SK-N-SH (cell line): ENCODE measurements at regions not wholly inside any gene's neighbourhood (a gene's known extent, or its start where the extent isn't known, plus 50 kb on each side); places are given as distances from the start of the nearest gene placed in this dataset.

Source experiments
- CTCF ChIA-PET: fragments of 300-600, 350-600 bp; formaldehyde crosslinking; extraction: SDS; loops from one replicate; lab custom pipeline; 2021; lab: Yijun Ruan, JAX
- POLR2A ChIA-PET: fragments of 350-600 bp; sonication (Branson Sonifier 250); formaldehyde crosslinking; extraction: SDS; loops from one replicate; lab custom pipeline; 2020; ENCODE audit warnings: antibody characterized with exemption, inconsistent platforms; lab: Yijun Ruan, JAX
- DNase-seq: peaks from one replicate; pipeline ENCODE4 v3.0.0; 2012
- H2AFZ ChIP-seq: fragments of 200-600 bp; sonication (generic); 2 replicates; pipeline ENCODE4 v1.8.1; 2016; ENCODE audit warnings: antibody characterized with exemption, mild to moderate bottlenecking, low read depth
- H3F3A ChIP-seq: fragments of 200-600 bp; sonication (generic); replicated peaks from 2 replicates; pipeline ENCODE3; 2016; ENCODE audit warnings: antibody characterized with exemption, mild to moderate bottlenecking; ENCODE audit not compliant: insufficient read depth
- H3K27ac ChIP-seq, 2 experiments: fragments of 200-500 bp in 1 of 2; fragments of 200-600 bp in 1 of 2; sonication (Bioruptor generic) in 1 of 2; sonication (generic), shearing (Covaris generic) in 1 of 2; 2 replicates each; pipeline versions ENCODE4 v1.5.1 to v1.6.1; 2014 to 2016; ENCODE audit warnings: low read depth in 2 of 2, inconsistent platforms in 1 of 2, low read length in 1 of 2, mild to moderate bottlenecking in 1 of 2, mixed read lengths in 1 of 2
- H3K27me3 ChIP-seq: fragments of 200-600 bp; sonication (generic), shearing (Covaris generic); 2 replicates; pipeline ENCODE4 v1.6.1; 2016; ENCODE audit warnings: mixed run types; ENCODE audit not compliant: insufficient read depth
- H3K36me3 ChIP-seq, 2 experiments: fragments of 200-500 bp in 1 of 2; fragments of 200-600 bp in 1 of 2; sonication (Bioruptor generic) in 1 of 2; sonication (generic) in 1 of 2; replicated peaks in 1 of 2; 2 replicates each; pipeline versions ENCODE3 to v1.5.1; 2014 to 2016; ENCODE audit warnings: low read length in 1 of 2, mild to moderate bottlenecking in 1 of 2; ENCODE audit not compliant: insufficient read depth in 2 of 2, control insufficient read depth in 1 of 2
- H3K4me1 ChIP-seq, 2 experiments: fragments of 200-500 bp in 1 of 2; fragments of 200-600 bp in 1 of 2; sonication (Bioruptor generic) in 1 of 2; sonication (generic), shearing (Covaris generic) in 1 of 2; 2 replicates each; pipeline versions ENCODE4 v1.5.1 to v1.6.1; 2014 to 2016; ENCODE audit warnings: low read depth in 1 of 2, low read length in 1 of 2, mixed run types in 1 of 2; ENCODE audit not compliant: insufficient read depth in 2 of 2, control insufficient read depth in 1 of 2
- H3K4me2 ChIP-seq: fragments of 200-600 bp; sonication (generic), shearing (Covaris generic); 2 replicates; pipeline ENCODE4 v1.6.1; 2017; ENCODE audit warnings: mixed run types
- H3K4me3 ChIP-seq, 2 experiments: fragments of 200-500 bp in 1 of 2; fragments of 200-600 bp in 1 of 2; sonication (Bioruptor generic) in 1 of 2; sonication (generic), shearing (Covaris generic) in 1 of 2; 2 replicates each; pipeline versions ENCODE4 v1.5.1 to v1.8.1; 2014 to 2016; ENCODE audit warnings: low read depth in 2 of 2, inconsistent platforms in 1 of 2, low read length in 1 of 2, mild to moderate bottlenecking in 1 of 2, mixed read lengths in 1 of 2, moderate library complexity in 1 of 2
- H3K79me2 ChIP-seq: fragments of 200-600 bp; sonication (generic); 2 replicates; pipeline ENCODE4 v1.8.1; 2017; ENCODE audit warnings: mild to moderate bottlenecking; ENCODE audit not compliant: insufficient read depth
- H3K9ac ChIP-seq: fragments of 200-600 bp; sonication (generic); 2 replicates; pipeline ENCODE4 v1.6.1; 2017; ENCODE audit warnings: mixed run types
- H3K9me2 ChIP-seq: fragments of 200-600 bp; sonication (generic); 2 replicates; pipeline ENCODE4 v1.6.1; 2017; ENCODE audit warnings: mixed run types
- H3K9me3 ChIP-seq: fragments of 200-600 bp; sonication (generic); 2 replicates; pipeline ENCODE4 v1.6.1; 2017; ENCODE audit warnings: mixed run types, mild to moderate bottlenecking, moderate library complexity
- H4K20me1 ChIP-seq: fragments of 200-600 bp; sonication (generic); 2 replicates; pipeline ENCODE4 v1.6.1; 2017; ENCODE audit warnings: mild to moderate bottlenecking, mixed run types; ENCODE audit not compliant: insufficient read depth
- EZH2phosphoT487 ChIP-seq: fragments of 200-600 bp; sonication (generic); IDR thresholded peaks from 2 replicates; pipeline ENCODE4 v1.6.1; 2017; ENCODE audit warnings: low read depth, mixed run types, mild to moderate bottlenecking, antibody characterized with exemption, moderate library complexity, borderline replicate concordance
- FOXJ3 ChIP-seq: sonication (generic); formaldehyde crosslinking; IDR thresholded peaks from 2 replicates; pipeline ENCODE4 v1.5.1; 2020; ENCODE audit warnings: mild to moderate bottlenecking, missing genetic modification reagents
- FOXM1 ChIP-seq: IDR thresholded peaks from 2 replicates; pipeline ENCODE4 v1.4.0; 2012; ENCODE audit warnings: low read depth, mild to moderate bottlenecking
- JUND ChIP-seq: IDR thresholded peaks from 2 replicates; pipeline ENCODE4 v1.4.0; 2012
- MEF2A ChIP-seq: IDR thresholded peaks from 2 replicates; pipeline ENCODE4 v1.4.0; 2012; ENCODE audit warnings: low read depth, borderline replicate concordance
- MXI1 ChIP-seq: IDR thresholded peaks from 2 replicates; pipeline ENCODE4 v1.6.1; 2012; ENCODE audit warnings: mild to moderate bottlenecking, low read depth, low read length, improper control_type of control experiment
- NFIC ChIP-seq: IDR thresholded peaks from 2 replicates; pipeline ENCODE4 v1.4.0; 2012; ENCODE audit warnings: borderline replicate concordance
- POLR2AphosphoS5 ChIP-seq: IDR thresholded peaks from 2 replicates; pipeline ENCODE4 v1.6.1; 2012; ENCODE audit warnings: low read depth, low read length
- RXRA ChIP-seq: IDR thresholded peaks from 2 replicates; pipeline ENCODE4 v1.4.0; 2012; ENCODE audit warnings: low read depth, mild to moderate bottlenecking, borderline replicate concordance
- SIN3A ChIP-seq: IDR thresholded peaks from 2 replicates; pipeline ENCODE4 v1.6.1; 2012; ENCODE audit warnings: low read depth, mild to moderate bottlenecking, low read length, moderate library complexity, borderline replicate concordance
- SMC3 ChIP-seq: IDR thresholded peaks from 2 replicates; pipeline ENCODE4 v1.6.1; 2012; ENCODE audit warnings: low read depth, low read length, improper control_type of control experiment
- TAF1 ChIP-seq: IDR thresholded peaks from 2 replicates; pipeline ENCODE4 v1.6.1; 2012; ENCODE audit warnings: low read depth, mild to moderate bottlenecking, low read length, moderate library complexity, borderline replicate concordance
- TCF12 ChIP-seq: IDR thresholded peaks from 2 replicates; pipeline ENCODE4 v1.4.0; 2012
- WGBS: methylation state at CpG from one replicate; pipeline ENCODE4 v1.1.6; 2017; ENCODE audit warnings: low lambda C conversion rate; 5-methylcytosine and 5-hydroxymethylcytosine counted together
- TF ChIP-seq, protein P1 (sequence below): IDR thresholded peaks from 2 replicates; pipeline ENCODE4 v1.4.0; 2012; ENCODE audit warnings: low read depth, borderline replicate concordance
- TF ChIP-seq, protein P2 (sequence below): IDR thresholded peaks from 2 replicates; pipeline ENCODE4 v1.4.0; 2012; ENCODE audit warnings: low read depth
- TF ChIP-seq, protein P3 (sequence below): fragments of 150-350 bp; IDR thresholded peaks from 2 replicates; pipeline ENCODE4 v1.6.1; 2016; ENCODE audit warnings: mild to moderate bottlenecking, low read depth, low read length
- TF ChIP-seq, protein P4 (sequence below): fragments of 200-600 bp; sonication (generic); IDR thresholded peaks from 2 replicates; pipeline ENCODE4 v1.6.1; 2017; ENCODE audit warnings: antibody characterized with exemption, mild to moderate bottlenecking, moderate library complexity

DNA sequence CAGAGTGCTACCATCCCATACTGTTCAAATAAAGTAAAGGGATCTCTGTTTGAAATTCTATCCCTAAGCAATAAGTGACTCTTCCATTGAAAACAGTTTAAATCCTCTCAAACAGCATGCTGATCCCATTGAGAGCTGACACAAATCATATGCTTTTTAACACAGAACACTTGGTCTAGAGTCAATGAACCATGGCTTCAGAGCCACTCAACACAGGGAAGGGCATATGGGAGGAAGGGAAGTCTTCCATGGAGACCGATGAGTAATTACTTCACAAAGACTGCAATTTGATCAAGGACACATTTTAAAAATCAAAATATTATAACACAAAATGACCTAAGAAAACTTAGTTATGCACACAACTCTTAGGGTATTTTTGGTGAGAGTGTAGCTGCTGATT is 1073.0 kb upstream of the MAP3K7 start:
- ChIA-PET POLR2A (no interaction called here), CTCF (interaction anchor here (0.6 kb wide), 1 partner anchor 15 kb away, joined by 3 read pairs; no protein-coding TSS in a partner anchor)
- Histone ChIP-seq H3K4me1 (no peaks in the 10 kb centered on the region), H3K9me3 (no peaks in the 10 kb centered on the region), H2AFZ (no peak overlapping the region), H3K4me2 (no peak overlapping the region)
- no peak for TF ChIP-seq JUND
- no peak for TF ChIP-seq MXI1
- TF ChIP-seq TCF12, result no peak
- no peak for TF ChIP-seq FOXJ3
- TF ChIP-seq, protein P1, sequence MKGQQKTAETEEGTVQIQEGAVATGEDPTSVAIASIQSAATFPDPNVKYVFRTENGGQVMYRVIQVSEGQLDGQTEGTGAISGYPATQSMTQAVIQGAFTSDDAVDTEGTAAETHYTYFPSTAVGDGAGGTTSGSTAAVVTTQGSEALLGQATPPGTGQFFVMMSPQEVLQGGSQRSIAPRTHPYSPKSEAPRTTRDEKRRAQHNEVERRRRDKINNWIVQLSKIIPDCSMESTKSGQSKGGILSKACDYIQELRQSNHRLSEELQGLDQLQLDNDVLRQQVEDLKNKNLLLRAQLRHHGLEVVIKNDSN, result no peak
- TF ChIP-seq, protein P2, sequence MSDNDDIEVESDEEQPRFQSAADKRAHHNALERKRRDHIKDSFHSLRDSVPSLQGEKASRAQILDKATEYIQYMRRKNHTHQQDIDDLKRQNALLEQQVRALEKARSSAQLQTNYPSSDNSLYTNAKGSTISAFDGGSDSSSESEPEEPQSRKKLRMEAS, result no peak
- TF ChIP-seq RXRA, result no peak
- no peak for TF ChIP-seq EZH2phosphoT487
- TF ChIP-seq FOXM1, result no peak
- TF ChIP-seq, protein P3, sequence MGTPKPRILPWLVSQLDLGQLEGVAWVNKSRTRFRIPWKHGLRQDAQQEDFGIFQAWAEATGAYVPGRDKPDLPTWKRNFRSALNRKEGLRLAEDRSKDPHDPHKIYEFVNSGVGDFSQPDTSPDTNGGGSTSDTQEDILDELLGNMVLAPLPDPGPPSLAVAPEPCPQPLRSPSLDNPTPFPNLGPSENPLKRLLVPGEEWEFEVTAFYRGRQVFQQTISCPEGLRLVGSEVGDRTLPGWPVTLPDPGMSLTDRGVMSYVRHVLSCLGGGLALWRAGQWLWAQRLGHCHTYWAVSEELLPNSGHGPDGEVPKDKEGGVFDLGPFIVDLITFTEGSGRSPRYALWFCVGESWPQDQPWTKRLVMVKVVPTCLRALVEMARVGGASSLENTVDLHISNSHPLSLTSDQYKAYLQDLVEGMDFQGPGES, result no peak
- TF ChIP-seq TAF1, result no peak
- TF ChIP-seq SMC3, result no peak
- TF ChIP-seq, protein P4, sequence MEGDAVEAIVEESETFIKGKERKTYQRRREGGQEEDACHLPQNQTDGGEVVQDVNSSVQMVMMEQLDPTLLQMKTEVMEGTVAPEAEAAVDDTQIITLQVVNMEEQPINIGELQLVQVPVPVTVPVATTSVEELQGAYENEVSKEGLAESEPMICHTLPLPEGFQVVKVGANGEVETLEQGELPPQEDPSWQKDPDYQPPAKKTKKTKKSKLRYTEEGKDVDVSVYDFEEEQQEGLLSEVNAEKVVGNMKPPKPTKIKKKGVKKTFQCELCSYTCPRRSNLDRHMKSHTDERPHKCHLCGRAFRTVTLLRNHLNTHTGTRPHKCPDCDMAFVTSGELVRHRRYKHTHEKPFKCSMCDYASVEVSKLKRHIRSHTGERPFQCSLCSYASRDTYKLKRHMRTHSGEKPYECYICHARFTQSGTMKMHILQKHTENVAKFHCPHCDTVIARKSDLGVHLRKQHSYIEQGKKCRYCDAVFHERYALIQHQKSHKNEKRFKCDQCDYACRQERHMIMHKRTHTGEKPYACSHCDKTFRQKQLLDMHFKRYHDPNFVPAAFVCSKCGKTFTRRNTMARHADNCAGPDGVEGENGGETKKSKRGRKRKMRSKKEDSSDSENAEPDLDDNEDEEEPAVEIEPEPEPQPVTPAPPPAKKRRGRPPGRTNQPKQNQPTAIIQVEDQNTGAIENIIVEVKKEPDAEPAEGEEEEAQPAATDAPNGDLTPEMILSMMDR, result no peak
- TF ChIP-seq MEF2A, result no peak
- no peak for TF ChIP-seq POLR2AphosphoS5
- no peak for TF ChIP-seq SIN3A
- TF ChIP-seq NFIC, result no peak
- TF ChIP-seq, all 33 proteins: peak for 0
- Histone ChIP-seq H3K4me3 (no peak overlapping the region), H3K9me2 (no peaks in the 10 kb centered on the region), H3K9ac (no peak overlapping the region), H3K36me3 (no peaks in the 10 kb centered on the region), H4K20me1 (no peaks in the 10 kb centered on the region), H3K27ac (no peak overlapping the region), H3K79me2 (no peaks in the 10 kb centered on the region), H3K27me3 (no peaks in the 10 kb centered on the region), H3F3A (no peaks in the 10 kb centered on the region)
- WGBS, result 4% methylated on average over 1 of the region's 1 CpG
- no peak for DNase-seq
